OCI-M2 (cell line): ENCODE measurements at regions not wholly inside any gene's neighbourhood (a gene's known extent, or its start where the extent isn't known, plus 50 kb on each side); places are given as distances from the start of the nearest gene placed in this dataset.

Experiments
- DNase-seq: peaks from one replicate; lab custom pipeline; 2025; ENCODE audit not compliant: unreplicated experiment; lab: John Stamatoyannopoulos, UW

GRCh38 chr6:45791211-45792168, 224.2 kb downstream of the CLIC5 start:
- no peak for DNase-seq

DNA sequence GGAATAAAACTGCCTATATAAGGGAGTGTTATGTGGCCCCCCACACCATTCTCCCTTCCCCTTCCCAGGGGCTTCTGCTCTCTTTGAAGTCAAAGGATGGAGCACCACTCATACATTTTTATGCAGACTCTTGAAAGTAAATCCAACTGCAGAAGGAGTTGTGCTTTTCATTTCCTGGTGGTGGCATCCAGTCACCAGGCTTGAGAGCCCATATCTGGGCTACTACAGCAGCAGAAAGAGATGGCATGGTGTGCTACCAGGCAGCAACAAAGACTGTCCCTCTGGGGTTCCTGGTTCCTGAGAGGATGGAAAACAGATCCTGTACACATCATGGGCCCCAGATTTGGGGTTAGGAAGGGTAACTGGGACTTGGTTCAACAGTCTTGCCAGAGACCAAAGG, 226.4 kb downstream of the CLIC5 start:
- no peak for DNase-seq

DNA sequence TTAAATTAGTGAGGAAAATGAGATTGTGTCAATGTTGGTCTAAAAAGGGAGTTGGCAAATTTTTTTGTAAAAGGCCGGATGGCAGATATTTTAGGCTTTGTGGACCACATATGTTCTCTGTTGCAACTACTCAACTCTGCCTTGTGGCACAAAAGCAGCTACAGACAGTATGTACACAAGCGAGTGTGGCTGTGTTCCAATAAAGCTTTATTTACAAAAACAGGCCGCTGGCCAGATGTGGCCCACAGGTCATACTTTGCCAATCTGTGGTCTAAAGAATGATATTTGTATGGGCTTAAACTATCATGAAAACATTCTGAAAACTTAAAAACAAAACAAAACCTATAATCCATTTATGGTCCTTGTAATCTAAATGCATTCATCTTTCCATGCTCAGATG, 228.3 kb downstream of the CLIC5 start:
- no peak for DNase-seq

DNA sequence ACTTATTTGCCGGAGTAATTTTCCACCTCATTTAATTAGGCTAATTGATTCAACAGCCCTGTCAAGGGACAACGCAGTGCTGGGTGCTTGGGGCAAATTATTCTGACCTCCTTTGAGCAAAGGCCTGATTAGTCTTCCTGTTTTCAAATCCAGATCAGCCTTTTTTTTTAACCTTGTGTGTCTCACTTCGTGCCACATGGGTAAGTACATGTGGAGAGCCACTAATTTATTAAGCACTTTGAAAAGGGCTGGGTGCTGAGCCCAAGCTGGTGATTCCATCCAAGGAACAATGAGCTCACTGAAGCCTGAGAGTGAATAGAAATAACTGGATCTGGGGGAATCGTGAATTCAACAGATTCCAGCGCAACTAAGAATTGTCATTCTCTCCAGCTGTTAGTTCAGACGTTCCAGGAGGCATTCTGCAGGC, 229.3 kb downstream of the CLIC5 start:
- DNase-seq = no peak

DNA sequence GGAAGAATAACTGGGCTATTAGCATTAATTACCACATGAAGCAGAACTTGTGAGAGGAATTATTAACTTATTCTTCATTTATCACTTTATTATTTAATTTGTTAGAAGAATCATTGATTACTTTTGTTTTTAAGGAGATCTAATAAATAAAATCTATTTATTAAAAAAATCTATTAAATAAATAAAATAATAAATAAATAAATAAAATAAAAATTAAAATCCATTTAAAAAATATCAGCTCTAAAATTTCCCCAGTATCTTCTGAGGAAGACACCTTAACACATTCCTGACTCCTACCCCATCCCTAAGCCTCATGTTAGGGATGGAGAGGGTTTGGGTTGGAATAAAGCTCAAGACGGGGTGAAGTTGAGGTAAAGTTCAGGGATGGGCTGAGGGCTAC, 231.4 kb downstream of the CLIC5 start:
- DNase-seq = no peak

GRCh38 chr6:45783716-45784115, 231.9 kb downstream of the CLIC5 start:
- DNase-seq = no peak

DNA sequence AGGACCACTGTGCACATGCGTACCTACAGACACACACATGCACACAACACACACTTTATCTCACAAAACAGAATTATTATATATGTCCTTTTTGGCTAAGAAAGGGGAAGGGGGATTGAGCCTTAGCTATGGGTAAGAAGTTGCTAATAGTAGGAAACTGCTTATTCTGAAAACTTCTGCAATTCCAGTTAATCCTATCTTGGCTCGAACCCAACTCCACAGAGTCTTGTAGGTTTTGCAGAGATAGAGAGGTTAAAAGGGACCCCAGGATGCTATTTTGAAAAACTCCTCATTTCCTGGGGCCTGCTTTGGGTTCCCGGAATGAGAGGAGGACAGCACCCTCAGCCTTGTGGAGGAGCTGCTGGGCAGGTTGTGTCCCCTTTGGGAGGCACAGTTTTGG, 233.8 kb downstream of the CLIC5 start:
- no peak for DNase-seq

GRCh38 chr6:45780523-45780922, 235.1 kb downstream of the CLIC5 start:
- DNase-seq = no peak

DNA sequence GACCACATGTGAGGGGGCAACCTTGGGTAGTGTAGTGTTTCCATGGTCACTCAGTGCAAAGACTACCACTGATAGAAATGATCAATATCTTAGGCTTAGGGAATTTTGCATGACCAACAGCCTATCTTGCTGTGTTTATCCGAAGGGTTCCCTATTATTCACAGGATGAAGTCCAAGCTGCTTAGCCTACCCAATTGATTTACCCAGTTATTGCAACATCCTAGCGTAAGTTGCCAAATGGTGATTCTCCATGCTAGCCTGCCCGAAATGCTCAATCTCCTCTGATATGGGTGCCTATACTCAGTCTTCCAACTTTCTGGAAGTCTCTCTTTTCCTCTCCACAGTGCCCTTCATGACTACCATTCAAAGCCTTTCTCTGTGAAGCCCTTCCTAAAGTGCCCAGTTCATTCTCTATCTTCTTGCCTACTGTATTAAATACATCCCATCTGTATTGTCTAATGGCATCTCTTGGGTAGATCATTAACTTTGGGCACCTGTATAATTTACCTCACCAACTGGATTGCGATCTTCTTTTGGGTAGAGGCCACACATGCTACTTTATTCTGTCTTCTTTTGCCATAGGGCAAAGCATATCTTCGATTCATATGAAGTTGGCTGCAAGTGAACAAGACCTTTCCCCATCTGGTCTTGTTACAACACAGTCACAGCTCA, 240.5 kb downstream of the CLIC5 start:
- no peak for DNase-seq

GRCh38 chr6:45773906-45774305, 241.8 kb downstream of the CLIC5 start:
- no peak for DNase-seq

- DNase-seq = no peak
These were observed 242.7 kb downstream of the CLIC5 start for GRCh38 chr6:45772886-45773495.

DNA sequence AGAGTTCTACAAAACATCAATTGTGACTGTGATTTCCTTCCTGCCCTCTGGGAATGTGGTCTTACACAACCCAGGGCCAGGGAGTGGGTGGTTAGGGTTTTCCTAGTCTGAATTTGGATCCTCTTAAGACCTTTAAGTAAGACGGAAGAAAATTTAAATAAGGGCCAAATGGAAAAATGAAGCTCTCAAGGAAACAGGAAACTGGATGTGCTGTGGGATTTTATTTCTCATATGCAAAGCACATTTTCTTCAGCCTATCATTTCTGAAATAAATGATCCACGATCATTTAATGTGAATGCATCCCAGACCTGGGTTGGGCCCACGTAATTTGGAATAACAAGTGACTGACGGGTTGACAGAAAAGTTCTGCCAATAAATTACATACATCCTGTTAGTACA, 243.6 kb downstream of the CLIC5 start:
- no peak for DNase-seq

GRCh38 chr6:45763281-45763680, 252.4 kb downstream of the CLIC5 start:
- DNase-seq = no peak

DNA sequence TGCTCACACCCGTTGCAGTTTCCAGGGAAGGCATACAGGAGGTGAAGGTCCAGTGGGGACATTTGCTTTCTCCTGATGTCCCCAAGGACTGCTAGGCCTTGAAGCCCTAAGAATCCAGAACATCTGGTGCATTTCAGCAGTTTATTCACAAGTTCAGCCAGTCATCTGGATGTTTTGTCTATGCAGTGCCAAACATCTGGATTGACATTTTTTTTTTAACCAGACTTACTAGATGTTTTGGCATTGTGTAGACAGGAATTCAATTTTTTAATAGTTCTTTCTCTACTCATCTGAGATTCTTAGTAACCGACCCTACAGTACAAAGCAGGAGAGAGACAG, 256.2 kb downstream of the CLIC5 start:
- DNase-seq = no peak

GRCh38 chr6:45758787-45759471, 256.7 kb downstream of the CLIC5 start:
- DNase-seq = no peak

DNA sequence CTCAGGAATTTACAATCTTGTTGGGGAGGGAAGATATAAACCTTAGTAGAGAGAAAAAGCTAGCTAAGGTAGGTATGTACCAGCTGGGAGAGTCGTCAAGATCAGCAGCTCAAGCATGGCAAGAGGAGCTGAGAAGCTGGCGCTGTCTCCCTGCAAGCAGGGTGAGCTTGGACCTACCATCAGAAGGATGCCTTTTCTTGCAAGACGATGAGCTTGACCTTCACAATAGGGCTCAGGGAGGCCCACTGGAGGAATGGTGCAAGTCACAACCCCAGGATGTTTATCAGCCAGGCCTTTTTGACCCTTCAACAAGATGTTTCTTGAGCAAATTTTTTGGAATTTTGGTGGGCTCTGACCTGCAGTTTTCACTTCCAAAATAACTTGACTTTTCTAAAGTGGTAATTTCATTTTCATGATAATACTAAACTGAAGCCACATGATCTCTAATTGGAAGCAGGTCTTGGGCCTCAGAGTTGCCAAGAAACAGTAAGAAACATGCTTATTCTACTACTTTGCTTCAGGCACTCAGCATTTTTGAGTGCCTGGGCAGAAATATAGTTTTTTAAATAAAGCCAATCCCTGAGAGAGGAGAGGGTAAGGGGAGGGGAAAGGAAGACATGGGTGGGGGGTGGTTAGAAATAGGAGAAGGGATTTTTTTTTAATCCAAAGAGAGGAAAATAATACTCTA, 258.1 kb downstream of the CLIC5 start:
- no peak for DNase-seq

- DNase-seq = no peak
These were observed 259.1 kb downstream of the CLIC5 start for GRCh38 chr6:45756606-45757005.

GRCh38 chr6:45754432-45754831, 261.2 kb downstream of the CLIC5 start:
- DNase-seq = no peak

DNA sequence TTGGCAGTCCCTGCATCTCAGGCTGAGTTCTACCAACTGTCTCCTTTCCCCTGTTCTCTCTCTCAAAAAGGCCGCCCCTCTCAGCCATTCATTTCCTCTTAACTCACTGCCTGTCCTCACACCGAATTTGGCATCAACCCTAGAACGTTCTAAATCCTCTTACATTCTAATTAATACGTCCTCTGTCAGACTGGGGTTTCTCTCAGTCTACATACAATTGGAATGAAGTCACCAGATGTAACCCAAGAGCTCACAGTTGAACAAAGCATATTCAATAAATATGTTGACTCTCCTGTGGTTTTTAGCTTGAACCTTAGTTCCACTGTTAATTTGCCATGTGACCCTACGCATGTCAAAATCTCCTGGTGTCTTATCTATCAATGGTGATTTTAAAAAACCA, 269.6 kb downstream of the CLIC5 start:
- no peak for DNase-seq

- no peak for DNase-seq
These were observed 272.5 kb downstream of the CLIC5 start for GRCh38 chr6:45743028-45743615.

GRCh38 chr6:45742591-45742990, 273.1 kb downstream of the CLIC5 start:
- DNase-seq = no peak
